T-helper 1 cell treated with Interleukin-12 subunit alpha and Interleukin-12 subunit beta and Interleukin-4 antibody, amounts not matched to agents 30 μg/mL and 1 μg/mL, for 36 hours (primary cell): ENCODE measurements at regions not wholly inside any gene's neighbourhood (a gene's known extent, or its start where the extent isn't known, plus 50 kb on each side); places are given as distances from the start of the nearest gene placed in this dataset.

Source experiments
- H3K27ac Mint-ChIP-seq: one replicate; pipeline ENCODE4 v1.8.0; 2021; ENCODE audit warnings: mild to moderate bottlenecking, mixed read lengths
- H3K27me3 Mint-ChIP-seq: one replicate; pipeline ENCODE4 v1.8.0; 2021; ENCODE audit warnings: low read depth, mixed read lengths
- H3K36me3 Mint-ChIP-seq: one replicate; pipeline ENCODE4 v1.8.0; 2021; ENCODE audit warnings: low read depth, mixed read lengths
- H3K4me1 Mint-ChIP-seq: one replicate; pipeline ENCODE4 v1.8.0; 2021; ENCODE audit warnings: low read depth, mixed read lengths
- H3K4me3 Mint-ChIP-seq: one replicate; pipeline ENCODE4 v1.8.0; 2021; ENCODE audit warnings: mild to moderate bottlenecking, moderate library complexity, mixed read lengths
- H3K9me3 Mint-ChIP-seq: one replicate; pipeline ENCODE4 v1.8.0; 2021; ENCODE audit warnings: mixed read lengths

DNA sequence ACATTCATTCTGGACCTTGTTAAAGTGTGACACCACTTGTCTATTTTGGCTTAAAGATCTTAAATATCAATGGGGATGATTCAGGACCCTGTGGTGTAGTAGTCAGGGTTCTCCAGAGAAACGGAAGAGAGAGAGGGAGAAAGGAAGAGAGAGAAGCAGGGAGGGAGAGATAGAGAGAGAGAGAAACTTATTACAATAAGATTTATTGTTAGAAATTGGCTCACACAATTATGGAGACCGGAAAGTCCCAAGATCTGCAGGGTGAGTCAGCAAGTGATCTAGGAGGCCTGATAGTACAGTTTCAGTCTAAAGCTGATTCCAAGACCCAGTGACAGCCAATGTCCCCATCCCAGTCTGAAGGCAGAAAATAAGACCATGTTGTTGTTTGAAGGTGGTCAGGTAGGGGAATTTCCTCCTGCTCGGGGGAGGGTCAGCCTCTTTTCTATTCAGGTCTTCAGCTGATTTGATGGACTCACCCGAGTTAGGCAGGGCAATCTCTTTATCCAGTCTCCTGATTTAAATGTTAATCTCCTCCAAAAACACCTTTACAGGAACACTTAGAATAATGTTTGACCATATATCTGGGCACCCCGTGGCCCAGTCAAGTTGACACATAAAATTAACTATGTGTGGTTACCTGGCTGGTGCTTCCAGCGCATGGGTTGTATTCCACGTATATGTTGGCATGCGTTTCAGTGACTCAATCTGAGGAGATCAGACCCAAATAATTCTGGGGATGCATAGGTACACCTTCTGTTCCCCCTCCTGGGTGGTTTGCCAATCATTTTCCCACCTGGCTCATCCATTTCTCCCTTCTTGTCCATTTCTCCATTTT is 1350.5 kb downstream of the TBC1D22A start:
- H3K9me3 Mint-ChIP-seq = peaks cover 5% of the 10 kb centered on the region

DNA sequence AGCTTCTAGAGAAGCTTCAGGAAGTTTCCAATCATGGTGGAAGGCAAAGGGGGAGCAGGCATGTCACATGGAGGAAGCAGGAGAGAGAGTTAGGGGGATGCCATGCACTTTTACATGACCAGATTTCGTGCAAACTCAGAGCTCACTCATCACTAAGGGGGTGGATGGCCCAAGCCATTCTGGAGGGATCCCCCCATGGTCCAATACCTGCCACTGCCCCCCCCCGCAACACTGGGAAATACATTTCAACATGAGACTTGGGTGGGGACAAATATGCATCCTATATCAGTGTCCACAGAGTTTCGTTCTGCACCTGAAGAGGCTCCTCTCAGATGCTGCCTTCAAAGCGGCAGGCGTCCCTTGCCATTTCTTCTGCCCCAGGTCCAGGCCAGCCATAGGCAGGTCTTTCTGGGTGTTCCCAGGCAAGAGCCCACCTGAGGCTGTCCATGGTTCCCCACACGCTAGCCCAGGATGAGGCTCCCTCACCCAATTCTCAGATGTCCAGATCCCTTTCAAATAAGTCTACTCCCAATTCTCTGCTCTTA is 1344.3 kb downstream of the TBC1D22A start:
- H3K9me3 Mint-ChIP-seq = peaks cover 5% of the 10 kb centered on the region
- peaks cover 2% of the 10 kb centered on the region for H3K36me3 Mint-ChIP-seq
- H3K27me3 Mint-ChIP-seq = peaks cover 49% of the 10 kb centered on the region
- no peak overlapping the region for H3K4me3 Mint-ChIP-seq
- H3K4me1 Mint-ChIP-seq = no peaks in the 10 kb centered on the region
- H3K27ac Mint-ChIP-seq = no peak overlapping the region

More for the DNA sequence above, 1350.5 kb downstream of the TBC1D22A start:
- H3K4me3 Mint-ChIP-seq = no peak overlapping the region
- H3K27ac Mint-ChIP-seq = peak overlapping the region; percentile 32
- peaks cover 22% of the 10 kb centered on the region for H3K27me3 Mint-ChIP-seq
- no peaks in the 10 kb centered on the region for H3K36me3 Mint-ChIP-seq
- peaks cover 10% of the 10 kb centered on the region for H3K4me1 Mint-ChIP-seq

- Mint-ChIP-seq H3K36me3 (peaks cover 2% of the 10 kb centered on the region), H3K4me1 (peaks cover 3% of the 10 kb centered on the region), H3K27ac (no peak overlapping the region), H3K27me3 (peaks cover 51% of the 10 kb centered on the region), H3K4me3 (no peak overlapping the region), H3K9me3 (peaks cover 5% of the 10 kb centered on the region)
Measured at GRCh38 chr22:48106215-48106614, 1343.8 kb downstream of the TBC1D22A start.

DNA sequence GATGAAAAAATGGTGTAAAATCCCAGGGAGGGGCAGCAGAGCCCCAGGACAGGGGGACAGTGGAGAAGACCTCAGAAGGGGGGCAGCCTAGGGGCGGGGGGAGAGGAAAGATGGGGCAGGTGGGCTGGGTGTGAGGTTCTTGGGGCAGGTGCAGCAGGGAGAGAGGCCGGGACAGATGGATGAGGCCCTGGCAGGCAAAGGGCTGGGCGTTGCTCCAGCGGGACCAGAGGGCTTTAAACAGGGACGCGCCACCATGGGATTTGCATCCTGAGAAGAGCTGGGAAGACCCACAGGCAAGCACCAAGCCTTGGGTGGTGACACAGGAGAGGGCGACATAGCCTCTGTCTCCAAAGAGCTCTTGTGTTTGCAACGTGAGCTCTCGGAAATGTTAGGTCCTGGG is 1342.8 kb downstream of the TBC1D22A start:
- H3K27me3 Mint-ChIP-seq = peaks cover 49% of the 10 kb centered on the region
- H3K36me3 Mint-ChIP-seq = peaks cover 4% of the 10 kb centered on the region
- H3K27ac Mint-ChIP-seq = no peak overlapping the region
- H3K4me3 Mint-ChIP-seq = no peak overlapping the region
- H3K4me1 Mint-ChIP-seq = peaks cover 10% of the 10 kb centered on the region
- peaks cover 5% of the 10 kb centered on the region for H3K9me3 Mint-ChIP-seq

- peaks cover 4% of the 10 kb centered on the region for H3K36me3 Mint-ChIP-seq
- no peak overlapping the region for H3K4me3 Mint-ChIP-seq
- H3K27me3 Mint-ChIP-seq = peaks cover 44% of the 10 kb centered on the region
- H3K27ac Mint-ChIP-seq = no peak overlapping the region
- H3K9me3 Mint-ChIP-seq = peaks cover 5% of the 10 kb centered on the region
- H3K4me1 Mint-ChIP-seq = peaks cover 14% of the 10 kb centered on the region
Measured at GRCh38 chr22:48104766-48105165, 1342.3 kb downstream of the TBC1D22A start.

DNA sequence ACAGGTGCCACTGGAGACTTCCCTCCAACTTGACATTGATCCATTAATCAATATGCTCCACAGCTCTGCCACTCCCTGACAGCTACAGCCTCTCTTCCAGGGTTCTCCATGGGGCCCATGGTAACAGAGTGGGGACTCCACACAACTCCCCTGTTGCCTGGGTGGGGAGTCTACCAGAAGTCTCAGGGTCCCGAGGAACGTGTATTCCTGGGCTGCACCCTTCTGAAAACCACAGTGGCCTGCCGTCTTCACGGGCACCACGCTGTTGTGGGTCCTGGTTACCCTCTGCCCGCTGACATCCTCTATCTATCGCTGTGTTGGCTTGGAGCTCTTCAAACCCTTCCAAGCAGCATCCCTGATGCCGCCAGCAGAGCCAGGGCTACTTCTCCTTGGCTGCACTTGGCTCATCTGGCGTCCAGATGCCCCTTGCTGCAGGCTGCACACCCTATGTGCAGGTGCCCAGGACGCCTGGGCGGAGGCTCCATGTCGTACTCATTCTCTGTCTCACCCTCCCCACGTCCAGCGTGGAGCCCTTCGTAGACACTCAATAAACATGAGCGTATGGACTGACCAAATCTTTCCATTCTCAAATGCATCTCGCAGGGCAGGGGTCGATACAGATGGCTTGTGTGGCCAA is 1341.8 kb downstream of the TBC1D22A start:
- Mint-ChIP-seq H3K4me1 (peaks cover 14% of the 10 kb centered on the region), H3K27ac (no peak overlapping the region), H3K36me3 (peaks cover 4% of the 10 kb centered on the region), H3K4me3 (no peak overlapping the region), H3K9me3 (peaks cover 5% of the 10 kb centered on the region), H3K27me3 (peaks cover 44% of the 10 kb centered on the region)

- Mint-ChIP-seq H3K27me3 (peaks cover 36% of the 10 kb centered on the region), H3K4me3 (no peak overlapping the region), H3K36me3 (peaks cover 4% of the 10 kb centered on the region), H3K4me1 (peaks cover 21% of the 10 kb centered on the region), H3K9me3 (no peaks in the 10 kb centered on the region), H3K27ac (no peak overlapping the region)
Measured at GRCh38 chr22:48103126-48103875, 1340.9 kb downstream of the TBC1D22A start.

- peaks cover 8% of the 10 kb centered on the region for H3K36me3 Mint-ChIP-seq
- H3K4me1 Mint-ChIP-seq = peaks cover 27% of the 10 kb centered on the region
- peaks cover 35% of the 10 kb centered on the region for H3K27me3 Mint-ChIP-seq
- H3K27ac Mint-ChIP-seq = no peak overlapping the region
- no peak overlapping the region for H3K4me3 Mint-ChIP-seq
- no peaks in the 10 kb centered on the region for H3K9me3 Mint-ChIP-seq
Measured at GRCh38 chr22:48102581-48102980, 1340.1 kb downstream of the TBC1D22A start.

DNA sequence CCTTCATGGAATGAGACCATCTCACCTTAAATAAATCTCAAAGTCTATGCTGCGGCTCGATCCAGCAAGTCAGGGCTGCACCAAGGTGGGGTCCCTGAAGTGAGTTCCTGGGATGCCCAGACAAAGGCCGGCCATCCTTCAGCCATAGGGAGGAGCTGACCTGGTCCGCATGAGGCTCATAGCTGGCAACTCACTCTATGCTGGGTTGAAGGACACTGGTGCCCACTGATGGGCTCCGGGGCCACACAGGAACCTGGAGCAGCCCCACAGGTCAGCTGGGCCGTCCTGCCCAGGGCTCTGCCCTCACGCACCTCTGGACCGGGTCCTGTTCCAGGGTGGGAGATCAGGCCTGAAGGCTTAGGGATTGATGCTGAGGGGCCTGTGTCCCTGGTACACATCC is 1339.3 kb downstream of the TBC1D22A start:
- Mint-ChIP-seq H3K4me1 (peaks cover 32% of the 10 kb centered on the region), H3K9me3 (no peaks in the 10 kb centered on the region), H3K27me3 (peaks cover 35% of the 10 kb centered on the region), H3K4me3 (no peak overlapping the region), H3K27ac (no peak overlapping the region), H3K36me3 (peaks cover 8% of the 10 kb centered on the region)

DNA sequence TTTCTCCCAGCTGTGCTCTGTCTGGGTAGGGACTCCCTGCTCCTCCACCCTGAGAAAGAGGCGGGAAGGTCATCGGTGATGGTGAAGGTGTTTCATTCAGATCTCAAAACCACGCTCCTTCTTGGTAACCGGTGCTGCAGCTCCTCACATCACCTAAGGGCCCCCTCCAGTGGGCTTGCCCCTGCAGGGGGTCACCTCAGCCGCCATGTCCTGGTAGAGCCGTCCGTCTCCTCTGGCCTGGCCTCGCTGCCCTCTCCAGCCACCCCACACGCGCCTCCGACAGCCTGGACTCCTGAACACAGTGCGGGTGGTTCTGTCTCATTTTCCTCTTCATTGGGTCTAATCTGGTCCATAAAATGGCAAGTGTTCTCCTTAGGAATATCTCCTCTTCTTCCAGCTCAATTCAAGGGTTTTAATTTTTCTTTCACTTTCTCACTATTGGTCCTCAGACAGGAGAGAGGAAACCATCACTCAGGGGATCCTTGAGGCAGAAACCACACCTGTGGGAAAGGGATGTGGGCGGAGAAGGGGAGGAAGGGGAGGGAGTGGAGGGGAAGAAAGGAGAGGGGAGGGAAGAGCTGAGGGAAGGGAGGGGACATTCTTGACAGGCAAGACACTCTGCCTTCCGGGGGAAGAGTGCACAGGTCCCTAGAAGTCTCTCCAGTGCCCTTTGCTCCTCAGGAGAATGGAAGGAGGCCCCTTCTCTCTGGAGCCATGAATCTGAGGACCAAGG is 1338.4 kb downstream of the TBC1D22A start:
- no peaks in the 10 kb centered on the region for H3K9me3 Mint-ChIP-seq
- H3K27ac Mint-ChIP-seq = peak overlapping the region; percentile 57

DNA sequence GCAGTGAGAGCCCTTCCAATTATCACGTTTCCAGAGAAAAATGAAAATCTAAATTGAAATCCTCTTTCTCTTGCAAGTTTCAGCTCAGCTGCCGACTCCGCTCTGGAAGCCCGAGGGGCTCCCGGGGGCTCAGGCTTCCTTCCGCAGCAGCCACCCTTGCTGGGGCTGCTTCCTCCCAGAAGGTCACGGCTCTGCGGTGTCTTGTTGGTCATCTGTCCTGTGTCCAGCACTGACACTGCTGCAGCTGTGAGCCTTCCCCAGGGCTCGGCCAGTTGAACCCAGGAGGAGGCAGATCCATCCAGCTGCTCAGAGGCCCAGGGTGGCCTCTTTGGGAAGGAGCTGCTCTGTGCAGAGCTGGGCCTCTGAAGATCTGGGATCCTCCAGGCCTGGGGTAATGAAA is 1337.2 kb downstream of the TBC1D22A start:
- no peak overlapping the region for H3K4me3 Mint-ChIP-seq
- no peaks in the 10 kb centered on the region for H3K9me3 Mint-ChIP-seq
- H3K27ac Mint-ChIP-seq = peak overlapping the region; percentile 45
- peaks cover 8% of the 10 kb centered on the region for H3K36me3 Mint-ChIP-seq
- peaks cover 32% of the 10 kb centered on the region for H3K4me1 Mint-ChIP-seq
- H3K27me3 Mint-ChIP-seq = peaks cover 30% of the 10 kb centered on the region

More for the DNA sequence above, 1338.4 kb downstream of the TBC1D22A start:
- Mint-ChIP-seq H3K4me1 (peaks cover 32% of the 10 kb centered on the region), H3K36me3 (peaks cover 8% of the 10 kb centered on the region), H3K4me3 (peak overlapping the region; percentile 52), H3K27me3 (peaks cover 27% of the 10 kb centered on the region)

DNA sequence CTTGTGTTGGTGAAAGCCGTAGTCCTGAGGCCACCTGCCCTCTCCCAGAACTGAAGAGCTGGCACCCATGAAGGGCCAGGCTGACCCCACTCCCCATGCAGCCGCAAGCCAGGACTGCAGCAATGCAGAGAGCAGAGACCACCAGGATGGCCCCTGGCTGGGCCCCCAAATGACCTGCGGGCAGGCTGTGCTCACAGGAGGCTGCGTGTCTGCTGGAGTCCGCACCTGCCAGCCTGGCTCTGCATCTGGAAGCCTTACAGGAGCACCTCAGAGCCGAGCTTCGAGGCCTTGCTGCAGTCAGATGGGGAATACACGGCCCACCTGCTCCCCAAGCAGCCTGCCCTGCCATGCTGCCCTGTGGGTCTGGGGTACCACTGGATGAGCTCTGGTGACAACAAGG is 1336.8 kb downstream of the TBC1D22A start:
- H3K36me3 Mint-ChIP-seq = peaks cover 6% of the 10 kb centered on the region
- H3K4me3 Mint-ChIP-seq = no peak overlapping the region
- no peaks in the 10 kb centered on the region for H3K9me3 Mint-ChIP-seq
- peaks cover 32% of the 10 kb centered on the region for H3K4me1 Mint-ChIP-seq
- peak overlapping the region; percentile 45 for H3K27ac Mint-ChIP-seq
- peaks cover 28% of the 10 kb centered on the region for H3K27me3 Mint-ChIP-seq

- H3K4me1 Mint-ChIP-seq = peaks cover 32% of the 10 kb centered on the region
- H3K4me3 Mint-ChIP-seq = peak overlapping the region; percentile 60
- peak overlapping the region; percentile 88 for H3K27ac Mint-ChIP-seq
- peaks cover 27% of the 10 kb centered on the region for H3K27me3 Mint-ChIP-seq
- H3K36me3 Mint-ChIP-seq = peaks cover 6% of the 10 kb centered on the region
- H3K9me3 Mint-ChIP-seq = no peaks in the 10 kb centered on the region
Measured at GRCh38 chr22:48098921-48099245, 1336.4 kb downstream of the TBC1D22A start.
